ENCODE measurements at regions not wholly inside any gene's neighbourhood (a gene's known extent, or its start where the extent isn't known, plus 50 kb on each side); places are given as distances from the start of the nearest gene placed in this dataset.

GRCh38 chr18:60809937-60810336, 437.4 kb upstream of the MC4R start:
- Histone ChIP-seq H3K27me3 (ENCODE audit: insufficient read depth, low read length) (peaks cover 30% of the 10 kb centered on the region), H3K4me3 (ENCODE audit: low read length) (no peak overlapping the region), H3K36me3 (ENCODE audit: insufficient read depth, low read depth, low read length) (no peaks in the 10 kb centered on the region), H3K9ac (ENCODE audit: low read depth, low read length) (no peak overlapping the region), H3K27ac (ENCODE audit: low read length) (no peak overlapping the region), H3K4me1 (ENCODE audit: insufficient read depth, low read length) (peaks cover 10% of the 10 kb centered on the region), H3K9me3 (ENCODE audit: insufficient read depth, low read depth, low read length) (no peaks in the 10 kb centered on the region)

GRCh38 chr18:60812921-60813320, 440.3 kb upstream of the MC4R start:
- Histone ChIP-seq H3K27me3 (ENCODE audit: insufficient read depth, low read length) (0 out of 2 replicates have a peak, but pooled peaks cover under 1% of the 10 kb centered on the region), H3K9ac (ENCODE audit: low read depth, low read length) (no peak overlapping the region), H3K9me3 (ENCODE audit: insufficient read depth, low read depth, low read length) (no peaks in the 10 kb centered on the region), H3K4me3 (ENCODE audit: low read length) (no peak overlapping the region), H3K36me3 (ENCODE audit: insufficient read depth, low read depth, low read length) (no peaks in the 10 kb centered on the region), H3K4me1 (ENCODE audit: insufficient read depth, low read length) (no peaks in the 10 kb centered on the region; the same call in 1 of the 2 replicates), H3K27ac (ENCODE audit: low read length) (no peak overlapping the region)

GRCh38 chr18:60826346-60826745, 453.8 kb upstream of the MC4R start:
- Histone ChIP-seq H3K36me3 (ENCODE audit: insufficient read depth, low read depth, low read length) (no peaks in the 10 kb centered on the region), H3K9me3 (ENCODE audit: insufficient read depth, low read depth, low read length) (no peaks in the 10 kb centered on the region), H3K4me3 (ENCODE audit: low read length) (no peak overlapping the region), H3K4me1 (ENCODE audit: insufficient read depth, low read length) (no peaks in the 10 kb centered on the region), H3K9ac (ENCODE audit: low read depth, low read length) (no peak overlapping the region), H3K27ac (ENCODE audit: low read length) (no peak overlapping the region), H3K27me3 (ENCODE audit: insufficient read depth, low read length) (no peaks in the 10 kb centered on the region)

GRCh38 chr18:60831971-60832370, 459.4 kb upstream of the MC4R start:
- Histone ChIP-seq H3K27ac (ENCODE audit: low read length) (no peak overlapping the region), H3K4me1 (ENCODE audit: insufficient read depth, low read length) (no peaks in the 10 kb centered on the region), H3K9me3 (ENCODE audit: insufficient read depth, low read depth, low read length) (no peaks in the 10 kb centered on the region), H3K36me3 (ENCODE audit: insufficient read depth, low read depth, low read length) (no peaks in the 10 kb centered on the region), H3K27me3 (ENCODE audit: insufficient read depth, low read length) (no peaks in the 10 kb centered on the region), H3K4me3 (ENCODE audit: low read length) (no peak overlapping the region), H3K9ac (ENCODE audit: low read depth, low read length) (no peak overlapping the region)

GRCh38 chr18:60838677-60839076, 466.1 kb upstream of the MC4R start:
- Histone ChIP-seq H3K36me3 (ENCODE audit: insufficient read depth, low read depth, low read length) (no peaks in the 10 kb centered on the region), H3K27me3 (ENCODE audit: insufficient read depth, low read length) (no peaks in the 10 kb centered on the region), H3K27ac (ENCODE audit: low read length) (no peak overlapping the region), H3K9me3 (ENCODE audit: insufficient read depth, low read depth, low read length) (peaks cover 1% of the 10 kb centered on the region; the same call in 1 of the 2 replicates), H3K4me1 (ENCODE audit: insufficient read depth, low read length) (no peaks in the 10 kb centered on the region), H3K4me3 (ENCODE audit: low read length) (no peak overlapping the region), H3K9ac (ENCODE audit: low read depth, low read length) (no peak overlapping the region)

- no peak overlapping the region for H3K27ac ChIP-seq (ENCODE audit: low read length)
- H3K27me3 ChIP-seq (ENCODE audit: insufficient read depth, low read length): no peaks in the 10 kb centered on the region
- no peaks in the 10 kb centered on the region for H3K36me3 ChIP-seq (ENCODE audit: insufficient read depth, low read depth, low read length)
- no peak overlapping the region for H3K9ac ChIP-seq (ENCODE audit: low read depth, low read length)
- H3K9me3 ChIP-seq (ENCODE audit: insufficient read depth, low read depth, low read length): peaks cover 5% of the 10 kb centered on the region; the same call in 1 of the 2 replicates
- no peaks in the 10 kb centered on the region; the same call in 1 of the 2 replicates for H3K4me1 ChIP-seq (ENCODE audit: insufficient read depth, low read length)
- no peak overlapping the region for H3K4me3 ChIP-seq (ENCODE audit: low read length)
Observed at GRCh38 chr18:60846396-60846795, 473.8 kb upstream of the MC4R start.

- Histone ChIP-seq H3K27me3 (ENCODE audit: insufficient read depth, low read length) (no peaks in the 10 kb centered on the region), H3K4me1 (ENCODE audit: insufficient read depth, low read length) (no peaks in the 10 kb centered on the region; the same call in 1 of the 2 replicates), H3K27ac (ENCODE audit: low read length) (no peak overlapping the region), H3K9ac (ENCODE audit: low read depth, low read length) (no peak overlapping the region), H3K9me3 (ENCODE audit: insufficient read depth, low read depth, low read length) (peaks cover 5% of the 10 kb centered on the region; the same call in 1 of the 2 replicates), H3K36me3 (ENCODE audit: insufficient read depth, low read depth, low read length) (no peaks in the 10 kb centered on the region), H3K4me3 (ENCODE audit: low read length) (no peak overlapping the region)
Observed at GRCh38 chr18:60847517-60847916, 474.9 kb upstream of the MC4R start.

GRCh38 chr18:60861575-60861974, 471.7 kb upstream of the CDH20 start:
- Histone ChIP-seq H3K36me3 (ENCODE audit: insufficient read depth, low read depth, low read length) (no peaks in the 10 kb centered on the region), H3K4me3 (ENCODE audit: low read length) (no peak overlapping the region), H3K4me1 (ENCODE audit: insufficient read depth, low read length) (peaks cover 3% of the 10 kb centered on the region; the same call in 1 of the 2 replicates), H3K9ac (ENCODE audit: low read depth, low read length) (no peak overlapping the region), H3K27me3 (ENCODE audit: insufficient read depth, low read length) (no peaks in the 10 kb centered on the region), H3K27ac (ENCODE audit: low read length) (no peak overlapping the region), H3K9me3 (ENCODE audit: insufficient read depth, low read depth, low read length) (no peaks in the 10 kb centered on the region)

GRCh38 chr18:60862988-60863387, 470.2 kb upstream of the CDH20 start:
- Histone ChIP-seq H3K9ac (ENCODE audit: low read depth, low read length) (no peak overlapping the region), H3K4me1 (ENCODE audit: insufficient read depth, low read length) (peaks cover 3% of the 10 kb centered on the region; the same call in 1 of the 2 replicates), H3K9me3 (ENCODE audit: insufficient read depth, low read depth, low read length) (no peaks in the 10 kb centered on the region), H3K27me3 (ENCODE audit: insufficient read depth, low read length) (no peaks in the 10 kb centered on the region), H3K4me3 (ENCODE audit: low read length) (no peak overlapping the region), H3K27ac (ENCODE audit: low read length) (no peak overlapping the region), H3K36me3 (ENCODE audit: insufficient read depth, low read depth, low read length) (no peaks in the 10 kb centered on the region)

GRCh38 chr18:60865801-60866200, 467.4 kb upstream of the CDH20 start:
- peaks cover 3% of the 10 kb centered on the region; the same call in 1 of the 2 replicates for H3K4me1 ChIP-seq (ENCODE audit: insufficient read depth, low read length)
- no peak overlapping the region for H3K9ac ChIP-seq (ENCODE audit: low read depth, low read length)
- no peak overlapping the region for H3K4me3 ChIP-seq (ENCODE audit: low read length)
- H3K27me3 ChIP-seq (ENCODE audit: insufficient read depth, low read length): no peaks in the 10 kb centered on the region
- H3K9me3 ChIP-seq (ENCODE audit: insufficient read depth, low read depth, low read length): no peaks in the 10 kb centered on the region
- H3K36me3 ChIP-seq (ENCODE audit: insufficient read depth, low read depth, low read length): no peaks in the 10 kb centered on the region
- H3K27ac ChIP-seq (ENCODE audit: low read length): no peak overlapping the region

- Histone ChIP-seq H3K27ac (ENCODE audit: low read length) (no peak overlapping the region), H3K4me1 (ENCODE audit: insufficient read depth, low read length) (no peaks in the 10 kb centered on the region), H3K36me3 (ENCODE audit: insufficient read depth, low read depth, low read length) (no peaks in the 10 kb centered on the region), H3K27me3 (ENCODE audit: insufficient read depth, low read length) (no peaks in the 10 kb centered on the region), H3K4me3 (ENCODE audit: low read length) (no peak overlapping the region), H3K9me3 (ENCODE audit: insufficient read depth, low read depth, low read length) (no peaks in the 10 kb centered on the region), H3K9ac (ENCODE audit: low read depth, low read length) (no peak overlapping the region)
Observed at GRCh38 chr18:60870261-60871153, 462.7 kb upstream of the CDH20 start.

GRCh38 chr18:60872434-60872833, 460.8 kb upstream of the CDH20 start:
- H3K27ac ChIP-seq (ENCODE audit: low read length): no peak overlapping the region
- H3K27me3 ChIP-seq (ENCODE audit: insufficient read depth, low read length): no peaks in the 10 kb centered on the region
- H3K4me1 ChIP-seq (ENCODE audit: insufficient read depth, low read length): no peaks in the 10 kb centered on the region
- no peak overlapping the region for H3K4me3 ChIP-seq (ENCODE audit: low read length)
- no peaks in the 10 kb centered on the region for H3K9me3 ChIP-seq (ENCODE audit: insufficient read depth, low read depth, low read length)
- H3K9ac ChIP-seq (ENCODE audit: low read depth, low read length): no peak overlapping the region
- H3K36me3 ChIP-seq (ENCODE audit: insufficient read depth, low read depth, low read length): no peaks in the 10 kb centered on the region
